ENCODE measurements at regions not wholly inside any gene's neighbourhood (a gene's known extent, or its start where the extent isn't known, plus 50 kb on each side); places are given as distances from the start of the nearest gene placed in this dataset.

GRCh38 chr2:8190279-8190678, 491.6 kb upstream of the ID2 start:
- no peak for DNase-seq (ENCODE audit: low spot score)

- DNase-seq (ENCODE audit: low spot score) = no peak
Observed at GRCh38 chr2:8191427-8191826, 490.4 kb upstream of the ID2 start.

- DNase-seq (ENCODE audit: low spot score) = no peak
Observed at GRCh38 chr2:8193146-8193545, 488.7 kb upstream of the ID2 start.

- no peak for DNase-seq (ENCODE audit: low spot score)
Observed at GRCh38 chr2:8193686-8194615, 487.9 kb upstream of the ID2 start.

GRCh38 chr2:8195784-8196183, 486.1 kb upstream of the ID2 start:
- DNase-seq (ENCODE audit: low spot score) = no peak

GRCh38 chr2:8196316-8196715, 485.5 kb upstream of the ID2 start:
- DNase-seq (ENCODE audit: low spot score) = no peak

GRCh38 chr2:8197101-8197500, 484.8 kb upstream of the ID2 start:
- no peak for DNase-seq (ENCODE audit: low spot score)

GRCh38 chr2:8197825-8198224, 484.0 kb upstream of the ID2 start:
- DNase-seq (ENCODE audit: low spot score) = no peak

GRCh38 chr2:8198766-8199382, 483.0 kb upstream of the ID2 start:
- DNase-seq (ENCODE audit: low spot score) = no peak

GRCh38 chr2:8202132-8202531, 479.7 kb upstream of the ID2 start:
- no peak for DNase-seq (ENCODE audit: low spot score)

- DNase-seq (ENCODE audit: low spot score) = no peak
Observed at GRCh38 chr2:8203364-8203763, 478.5 kb upstream of the ID2 start.

GRCh38 chr2:8204711-8205110, 477.1 kb upstream of the ID2 start:
- DNase-seq (ENCODE audit: low spot score) = peak; percentile 17

- no peak for DNase-seq (ENCODE audit: low spot score)
Observed at GRCh38 chr2:8209494-8209893, 472.4 kb upstream of the ID2 start.

GRCh38 chr2:8211384-8211783, 470.5 kb upstream of the ID2 start:
- no peak for DNase-seq (ENCODE audit: low spot score)

GRCh38 chr2:8212239-8212638, 469.6 kb upstream of the ID2 start:
- DNase-seq (ENCODE audit: low spot score) = no peak

GRCh38 chr2:8214036-8214615, 467.7 kb upstream of the ID2 start:
- no peak for DNase-seq (ENCODE audit: low spot score)

- DNase-seq (ENCODE audit: low spot score) = no peak
Observed at GRCh38 chr2:8215159-8215863, 466.5 kb upstream of the ID2 start.

GRCh38 chr2:8215982-8216381, 465.9 kb upstream of the ID2 start:
- no peak for DNase-seq (ENCODE audit: low spot score)

GRCh38 chr2:8216397-8216796, 465.5 kb upstream of the ID2 start:
- DNase-seq (ENCODE audit: low spot score) = peak; percentile 64

- DNase-seq (ENCODE audit: low spot score) = no peak
Observed at GRCh38 chr2:8217468-8218030, 464.3 kb upstream of the ID2 start.

GRCh38 chr2:8219096-8219495, 462.8 kb upstream of the ID2 start:
- DNase-seq (ENCODE audit: low spot score) = no peak
